Endothelial cell of umbilical vein (primary cell): ENCODE measurements at regions not wholly inside any gene's neighbourhood (a gene's known extent, or its start where the extent isn't known, plus 50 kb on each side); places are given as distances from the start of the nearest gene placed in this dataset.

Experiments
- BruUV-seq: library from RNA; stranded (reverse); fragments of 400-500 nt; replicated peaks from 2 replicates; lab custom pipeline; 2021; lab: Mats Ljungman, UMichigan
- CTCF ChIA-PET: fragments of 300-600, 350-600 bp; sonication (Branson Sonifier 250); formaldehyde crosslinking; loops from one replicate; lab custom pipeline; 2021; ENCODE audit warnings: antibody characterized with exemption, inconsistent platforms; lab: Charles Lee
- POLR2A ChIA-PET: fragments of 300-600, 350-600 bp; sonication (Branson Sonifier 250); formaldehyde crosslinking; loops from one replicate; lab custom pipeline; 2021; ENCODE audit warnings: antibody characterized with exemption, inconsistent platforms; lab: Charles Lee
- DNase-seq: peaks from one replicate; pipeline ENCODE4 v3.0.0-alpha.2; 2011; ENCODE audit warnings: low read depth, low spot score
- FAIRE-seq: peaks from 2 replicates; lab custom pipeline; 2011; peaks lifted over from hg19 to GRCh38; lab: Jason Lieb, UNC
- H2AFZ ChIP-seq: 2 replicates; pipeline ENCODE4 v1.6.0; 2012; ENCODE audit warnings: low read depth, low read length, control low read depth, inconsistent platforms
- H3K27ac ChIP-seq: 2 replicates; pipeline ENCODE4 v1.5.1; 2011; ENCODE audit warnings: low read depth, mild to moderate bottlenecking, control low read depth, low read length, moderate library complexity; ENCODE audit not compliant: insufficient read depth
- H3K27me3 ChIP-seq, 2 experiments: 2 replicates each; pipeline versions ENCODE4 v1.6.0 to v1.6.1; 2011; ENCODE audit warnings: low read length in 2 of 2, mixed read lengths in 1 of 2; ENCODE audit not compliant: control insufficient read depth in 2 of 2, insufficient read depth in 2 of 2
- H3K36me3 ChIP-seq, 2 experiments: 2 replicates in 1 of 2; 3 replicates in 1 of 2; pipeline ENCODE4 v1.5.1; 2011; ENCODE audit warnings: low read length in 2 of 2, mild to moderate bottlenecking in 1 of 2, moderate library complexity in 1 of 2; ENCODE audit not compliant: control insufficient read depth in 2 of 2, insufficient read depth in 2 of 2; ENCODE audit errors: extremely low read depth in 1 of 2
- H3K4me1 ChIP-seq: 3 replicates; pipeline ENCODE4 v1.5.1; 2011; ENCODE audit warnings: mild to moderate bottlenecking, low read length; ENCODE audit not compliant: control insufficient read depth, insufficient read depth; ENCODE audit errors: extremely low read depth
- H3K4me2 ChIP-seq: 2 replicates; pipeline ENCODE4 v1.6.1; 2011; ENCODE audit warnings: low read length, control low read depth, mixed read lengths; ENCODE audit not compliant: insufficient read depth
- H3K4me3 ChIP-seq, 3 experiments: fragments of 200-600 bp in 1 of 3; sonication (generic), shearing (Covaris generic) in 1 of 3; replicated peaks in 1 of 3; 2 replicates each; pipeline ENCODE4 v1.5.1; 2011 to 2016; ENCODE audit warnings: control low read depth in 3 of 3, low read length in 3 of 3, mild to moderate bottlenecking in 2 of 3, inconsistent platforms in 1 of 3, low read depth in 1 of 3, moderate library complexity in 1 of 3; ENCODE audit not compliant: insufficient read depth in 1 of 3
- H3K79me2 ChIP-seq: 2 replicates; pipeline ENCODE4 v1.6.0; 2012; ENCODE audit warnings: low read length, inconsistent platforms; ENCODE audit not compliant: control insufficient read depth, insufficient read depth
- H3K9ac ChIP-seq: replicated peaks from 2 replicates; pipeline ENCODE3; 2011; ENCODE audit warnings: low read length, control low read depth; ENCODE audit not compliant: insufficient read depth; ENCODE audit errors: extremely low read depth
- H3K9me1 ChIP-seq: replicated peaks from 3 replicates; pipeline ENCODE4 v1.6.0; 2011; ENCODE audit warnings: mild to moderate bottlenecking, low read length; ENCODE audit not compliant: control insufficient read depth, insufficient read depth; ENCODE audit errors: extremely low read depth
- H3K9me3 ChIP-seq: replicated peaks from 2 replicates; pipeline ENCODE4 v1.5.1; 2012; ENCODE audit warnings: low read length, inconsistent platforms; ENCODE audit not compliant: control insufficient read depth, insufficient read depth
- H4K20me1 ChIP-seq: replicated peaks from 2 replicates; pipeline ENCODE3; 2011; ENCODE audit warnings: mild to moderate bottlenecking, low read length; ENCODE audit not compliant: control insufficient read depth, insufficient read depth; ENCODE audit errors: extremely low read depth
- EZH2 ChIP-seq: IDR thresholded peaks from 2 replicates; pipeline ENCODE4 v1.6.1; 2012; ENCODE audit warnings: borderline replicate concordance, low read depth, mild to moderate bottlenecking, moderate library complexity, low read length, inconsistent platforms; ENCODE audit not compliant: severe bottlenecking
- FOS ChIP-seq: IDR thresholded peaks from 2 replicates; pipeline ENCODE4 v1.6.1; 2011; ENCODE audit warnings: mild to moderate bottlenecking, low read length, moderate library complexity, borderline replicate concordance; ENCODE audit not compliant: insufficient read depth
- GATA2 ChIP-seq: IDR thresholded peaks from 2 replicates; pipeline ENCODE4 v1.7.0; 2011; ENCODE audit warnings: low read depth, mild to moderate bottlenecking, moderate library complexity, mixed read lengths, low read length; ENCODE audit not compliant: insufficient read length, insufficient read depth
- JUN ChIP-seq: IDR thresholded peaks from 2 replicates; pipeline ENCODE4 v1.6.1; 2011; ENCODE audit warnings: borderline replicate concordance, low read depth; ENCODE audit not compliant: insufficient read length, insufficient read depth
- MYC ChIP-seq: IDR thresholded peaks from one replicate; pipeline ENCODE4 v1.6.1; 2011; ENCODE audit warnings: mild to moderate bottlenecking, low read depth, low read length
- POLR2A ChIP-seq: IDR thresholded peaks from 2 replicates; pipeline ENCODE4 v1.6.1; 2012; ENCODE audit warnings: low read depth, mild to moderate bottlenecking, control low read depth, low read length
- POLR2AphosphoS5 ChIP-seq: IDR thresholded peaks from 2 replicates; pipeline ENCODE4 v1.6.1; 2012; ENCODE audit warnings: low read depth, mild to moderate bottlenecking, control low read depth, low read length, moderate library complexity; ENCODE audit not compliant: insufficient read depth
- dilution Hi-C: fragments of 300-500 bp; cut with MboI; formaldehyde crosslinking; loops from one replicate; pipeline ENCODE4 v1.15.0; 2019; ENCODE audit warnings: low sequenced_read_pairs; ENCODE audit not compliant: extremely low pct_ligation_motif_present
- intact Hi-C: fragments of 100-400 bp; cut with micrococcal nuclease; formaldehyde crosslinking; loops from one replicate; pipeline ENCODE4 v1.10.0; 2022
- TF ChIP-seq, protein P1 (sequence below), 2 donors: IDR thresholded peaks; 1 replicate in 1 of 2; 2 replicates in 1 of 2; pipeline ENCODE4 v1.5.1; 2011; ENCODE audit warnings: low read length in 2 of 2, mild to moderate bottlenecking in 2 of 2, moderate library complexity in 2 of 2, control low read depth in 1 of 2, inconsistent platforms in 1 of 2, low read depth in 1 of 2; ENCODE audit not compliant: insufficient read depth in 1 of 2; ENCODE audit errors: extremely low read depth in 1 of 2
- TF ChIP-seq, protein P2 (sequence below): IDR thresholded peaks from 2 replicates; pipeline ENCODE4 v1.6.1; 2011; ENCODE audit not compliant: insufficient read depth, insufficient read length

GRCh38 chr3:86152620-86153019 is 838.3 kb downstream of the VGLL3 start:
- Histone ChIP-seq H3K4me2 (no peak overlapping the region), H2AFZ (no peak overlapping the region), H3K36me3 (no peaks in the 10 kb centered on the region), H3K27ac (no peak overlapping the region), H3K9me3 (peaks cover 3% of the 10 kb centered on the region), H3K4me3 (no peak overlapping the region), H3K9ac (no peak overlapping the region), H3K4me1 (no peaks in the 10 kb centered on the region), H3K9me1 (no peaks in the 10 kb centered on the region), H3K27me3 (no peaks in the 10 kb centered on the region), H4K20me1 (no peaks in the 10 kb centered on the region), H3K79me2 (no peaks in the 10 kb centered on the region)
- intact Hi-C loops, result no loop called here
- no peak for DNase-seq
- dilution Hi-C loops, result no loop called here
- no TSS peak for BruUV-seq
- ChIA-PET CTCF (no interaction called here), POLR2A (no interaction called here)
- TF ChIP-seq, protein P1, sequence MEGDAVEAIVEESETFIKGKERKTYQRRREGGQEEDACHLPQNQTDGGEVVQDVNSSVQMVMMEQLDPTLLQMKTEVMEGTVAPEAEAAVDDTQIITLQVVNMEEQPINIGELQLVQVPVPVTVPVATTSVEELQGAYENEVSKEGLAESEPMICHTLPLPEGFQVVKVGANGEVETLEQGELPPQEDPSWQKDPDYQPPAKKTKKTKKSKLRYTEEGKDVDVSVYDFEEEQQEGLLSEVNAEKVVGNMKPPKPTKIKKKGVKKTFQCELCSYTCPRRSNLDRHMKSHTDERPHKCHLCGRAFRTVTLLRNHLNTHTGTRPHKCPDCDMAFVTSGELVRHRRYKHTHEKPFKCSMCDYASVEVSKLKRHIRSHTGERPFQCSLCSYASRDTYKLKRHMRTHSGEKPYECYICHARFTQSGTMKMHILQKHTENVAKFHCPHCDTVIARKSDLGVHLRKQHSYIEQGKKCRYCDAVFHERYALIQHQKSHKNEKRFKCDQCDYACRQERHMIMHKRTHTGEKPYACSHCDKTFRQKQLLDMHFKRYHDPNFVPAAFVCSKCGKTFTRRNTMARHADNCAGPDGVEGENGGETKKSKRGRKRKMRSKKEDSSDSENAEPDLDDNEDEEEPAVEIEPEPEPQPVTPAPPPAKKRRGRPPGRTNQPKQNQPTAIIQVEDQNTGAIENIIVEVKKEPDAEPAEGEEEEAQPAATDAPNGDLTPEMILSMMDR (IDR thresholded peaks at IDR 0.05; ENCODE audit: extremely low read depth in 1 of 2, insufficient read depth in 1 of 2, low read depth in 1 of 2, low read length in 2 of 2), result no peak
- TF ChIP-seq, protein P2, sequence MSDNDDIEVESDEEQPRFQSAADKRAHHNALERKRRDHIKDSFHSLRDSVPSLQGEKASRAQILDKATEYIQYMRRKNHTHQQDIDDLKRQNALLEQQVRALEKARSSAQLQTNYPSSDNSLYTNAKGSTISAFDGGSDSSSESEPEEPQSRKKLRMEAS, result no peak
- no peak for TF ChIP-seq MYC
- no peak for TF ChIP-seq POLR2A
- TF ChIP-seq POLR2AphosphoS5, result no peak
- TF ChIP-seq EZH2, result no peak
- TF ChIP-seq FOS, result no peak
- TF ChIP-seq JUN, result no peak
- TF ChIP-seq GATA2, result no peak
- no peak for FAIRE-seq
